Femur (tissue), 1 donor: ENCODE measurements at regions not wholly inside any gene's neighbourhood (a gene's known extent, or its start where the extent isn't known, plus 50 kb on each side); places are given as distances from the start of the nearest gene placed in this dataset.
"Not testable (repeated sequence)": the region's sequence is repeated elsewhere in the genome, so short reads cannot be mapped to it uniquely, and the experiment has no call there.

Experiments used
- DNase-seq: peaks from one replicate; pipeline ENCODE4 v3.0.0-alpha.2; 2017

- DNase-seq = no peak
These were observed 143.8 kb downstream of the DUSP10 start for GRCh38 chr1:221598122-221598521.

DNA sequence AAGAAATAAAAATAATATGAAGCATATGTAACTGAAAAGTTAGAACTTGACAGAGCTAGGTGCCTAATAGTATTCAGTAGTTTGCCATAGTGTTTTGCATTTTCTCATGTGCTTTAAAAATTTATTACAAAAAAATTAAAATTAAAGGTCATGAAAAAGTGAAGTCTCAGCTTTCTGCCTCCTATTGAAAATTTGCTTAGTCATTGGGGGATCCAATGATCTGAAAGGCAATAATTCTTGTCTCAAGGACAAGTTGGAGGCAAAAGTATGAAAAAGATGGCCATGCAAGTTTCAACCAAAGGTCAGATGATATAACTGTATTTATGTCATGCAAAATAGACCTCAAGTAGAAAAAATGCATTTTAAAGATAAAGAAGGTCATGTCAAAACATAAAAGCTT is 140.7 kb downstream of the DUSP10 start:
- no peak for DNase-seq

DNA sequence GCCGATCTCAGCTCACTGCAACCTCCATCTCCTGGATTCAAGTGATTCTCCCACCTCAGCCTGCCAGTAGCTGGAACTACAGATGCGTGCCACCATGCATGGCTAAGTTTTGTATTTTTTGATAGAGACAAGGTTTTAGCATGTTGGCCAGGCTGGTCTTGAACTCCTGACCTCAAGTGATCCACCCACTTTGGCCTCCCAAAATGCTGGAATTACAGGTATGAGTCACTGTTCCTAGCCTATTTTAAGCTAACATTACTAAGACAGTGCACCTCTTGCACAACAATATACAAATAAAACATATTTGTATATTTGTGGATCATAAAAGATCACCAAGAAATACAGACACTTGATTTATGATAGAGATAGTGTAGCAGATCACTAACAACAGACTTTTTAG is 139.1 kb downstream of the DUSP10 start:
- no peak for DNase-seq

DNA sequence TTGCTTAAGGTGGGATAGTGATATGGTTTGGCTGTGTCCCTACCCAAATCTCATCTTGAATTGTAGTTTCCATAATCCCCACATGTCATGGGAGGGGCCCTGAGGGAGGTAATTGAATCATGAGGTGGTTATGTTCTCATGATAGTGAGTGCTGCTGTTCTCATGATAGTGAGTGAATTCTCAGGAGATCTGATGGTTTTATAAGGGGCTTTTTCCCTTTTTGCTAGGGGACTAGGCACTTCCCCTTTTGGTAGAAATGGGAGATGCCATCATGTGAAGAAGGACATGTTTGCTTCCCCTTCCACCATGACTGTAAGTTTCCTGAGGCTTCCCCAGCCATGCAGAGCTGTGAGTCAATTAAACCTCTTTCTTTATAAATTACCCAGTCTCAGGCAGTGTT is 137.5 kb downstream of the DUSP10 start:
- not testable (repeated sequence) for DNase-seq

- no peak for DNase-seq
These were observed 136.9 kb downstream of the DUSP10 start for GRCh38 chr1:221604948-221605347.

DNA sequence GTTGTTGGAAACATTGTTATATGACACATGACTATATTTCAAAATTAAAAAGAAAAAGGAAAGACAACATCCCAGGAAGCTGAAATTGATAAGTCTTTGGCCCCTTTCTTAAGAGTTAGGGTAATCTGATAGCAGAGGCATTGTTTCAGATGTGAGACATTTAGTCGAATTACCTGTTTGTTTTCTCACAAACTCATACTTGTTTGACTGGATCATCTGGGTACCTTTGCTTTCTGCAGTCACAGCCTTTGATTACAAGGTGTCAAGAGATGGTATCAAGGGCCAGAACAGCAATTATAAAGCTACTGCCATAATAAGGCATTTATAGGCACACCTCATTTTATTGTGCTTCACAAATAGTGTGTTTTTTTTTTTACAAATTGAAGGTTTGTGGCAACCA is 136.3 kb downstream of the DUSP10 start:
- DNase-seq = no peak

- DNase-seq = no peak
These were observed 135.6 kb downstream of the DUSP10 start for GRCh38 chr1:221606256-221606655.

GRCh38 chr1:221608835-221609320 is 133.0 kb downstream of the DUSP10 start:
- no peak for DNase-seq

DNA sequence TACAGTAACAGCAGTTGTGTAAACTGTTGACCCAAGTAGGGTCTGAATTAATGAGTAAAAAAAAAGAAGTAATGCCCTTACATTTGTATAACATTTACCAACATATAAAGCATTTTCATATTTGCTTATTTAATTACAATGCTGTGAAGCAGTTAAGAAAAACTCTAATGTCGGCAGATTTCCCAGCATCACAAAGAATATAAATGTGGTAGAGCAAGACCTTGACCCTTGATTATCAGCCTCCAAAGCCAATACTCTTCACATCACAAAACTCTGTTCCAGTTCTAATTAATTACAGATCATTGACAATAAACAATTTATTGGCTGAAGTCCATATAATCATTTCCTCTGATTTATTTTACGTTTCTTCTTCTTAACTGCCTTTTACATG is 130.2 kb downstream of the DUSP10 start:
- no peak for DNase-seq

- DNase-seq = peak; percentile 64
These were observed 129.7 kb downstream of the DUSP10 start for GRCh38 chr1:221612047-221612777.

DNA sequence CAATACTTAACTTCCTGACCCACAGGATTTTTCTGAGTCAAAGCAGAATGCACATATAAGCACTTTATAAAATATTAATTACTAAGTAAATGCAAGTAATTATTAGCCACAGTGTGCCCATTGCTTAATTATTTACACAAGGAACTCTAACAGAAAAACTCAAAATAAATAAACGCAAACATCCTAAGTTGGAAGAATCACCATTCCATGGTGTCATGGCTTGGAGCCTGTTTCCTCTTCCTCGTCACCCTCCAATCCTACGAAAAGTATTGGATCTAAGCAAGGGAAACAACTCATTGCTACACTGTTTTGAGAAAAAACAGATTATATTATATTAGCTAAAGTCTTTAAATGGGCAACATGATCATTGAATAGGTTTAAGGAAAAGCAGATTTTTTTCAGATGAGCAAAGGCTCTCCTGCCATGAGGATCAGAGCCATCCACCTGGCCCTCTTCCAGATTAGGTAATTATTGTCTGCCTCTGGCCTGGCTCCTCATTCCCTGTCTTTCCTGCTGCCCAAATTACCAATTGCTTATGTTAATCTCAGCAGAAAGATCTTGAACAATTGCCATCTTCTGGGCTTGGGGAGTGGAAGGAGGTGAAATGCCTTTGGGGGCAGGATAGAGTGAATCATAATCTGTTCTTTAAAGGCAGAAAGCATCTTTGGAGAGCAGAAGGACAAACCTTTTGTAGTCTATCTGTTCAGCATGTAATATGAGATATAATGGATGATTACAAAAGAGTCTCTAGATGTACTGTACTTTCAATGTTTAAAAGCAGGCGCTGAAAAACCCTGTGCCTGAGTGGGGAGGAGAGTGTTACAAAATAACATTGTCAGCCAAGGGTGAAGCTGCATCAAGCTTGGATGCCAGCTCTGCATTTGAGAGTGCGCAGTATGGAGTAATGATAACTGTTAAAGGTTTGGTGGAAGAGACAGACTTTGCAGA is 121.2 kb downstream of the DUSP10 start:
- DNase-seq = no peak

GRCh38 chr1:221621683-221622082 is 120.2 kb downstream of the DUSP10 start:
- no peak for DNase-seq

DNA sequence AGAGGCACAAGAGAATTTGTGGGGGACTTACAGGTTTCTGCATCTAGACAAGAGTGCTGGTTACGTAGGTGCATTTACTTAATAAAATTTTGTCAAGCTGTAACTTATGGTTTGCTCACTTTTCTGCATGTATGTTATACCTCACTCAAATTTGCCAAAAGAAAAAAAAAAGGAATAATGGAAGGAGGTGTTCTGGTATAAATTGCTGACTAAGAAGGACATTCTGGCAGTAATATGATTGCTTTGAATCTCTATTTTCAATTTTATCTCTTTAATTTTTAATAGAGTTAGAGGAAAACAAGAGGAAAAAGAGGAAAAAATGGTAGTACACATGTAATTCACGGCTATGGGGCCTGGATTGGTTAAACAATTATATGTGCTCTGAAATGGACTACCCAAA is 119.5 kb downstream of the DUSP10 start:
- DNase-seq = no peak

GRCh38 chr1:221625026-221625425 is 116.9 kb downstream of the DUSP10 start:
- DNase-seq = no peak

GRCh38 chr1:221626041-221626440 is 115.8 kb downstream of the DUSP10 start:
- DNase-seq = no peak

DNA sequence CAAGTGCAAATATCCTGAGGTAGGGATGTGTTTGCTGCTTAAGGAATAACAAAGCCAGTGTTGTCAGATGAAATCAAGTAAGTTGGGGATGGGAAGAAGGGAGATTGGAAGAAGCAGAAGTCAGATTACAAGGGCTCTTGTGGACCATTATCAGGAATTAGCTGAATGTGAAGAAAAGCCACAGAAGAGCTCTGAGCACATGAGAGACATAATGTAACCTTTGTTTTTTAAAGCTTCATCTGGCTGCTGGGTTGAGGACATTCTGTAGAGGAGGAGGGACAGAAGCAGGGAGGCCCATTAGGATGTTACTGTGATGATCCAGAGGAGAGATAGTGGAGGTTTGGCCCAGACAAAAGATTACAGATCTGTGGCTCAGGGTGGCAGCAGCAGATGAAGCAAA is 111.7 kb downstream of the DUSP10 start:
- DNase-seq = no peak

GRCh38 chr1:221631556-221631955 is 110.3 kb downstream of the DUSP10 start:
- no peak for DNase-seq

GRCh38 chr1:221632072-221632471 is 109.8 kb downstream of the DUSP10 start:
- no peak for DNase-seq

GRCh38 chr1:221633841-221634409 is 108.0 kb downstream of the DUSP10 start:
- DNase-seq = no peak

GRCh38 chr1:221634606-221635005 is 107.3 kb downstream of the DUSP10 start:
- DNase-seq = no peak

DNA sequence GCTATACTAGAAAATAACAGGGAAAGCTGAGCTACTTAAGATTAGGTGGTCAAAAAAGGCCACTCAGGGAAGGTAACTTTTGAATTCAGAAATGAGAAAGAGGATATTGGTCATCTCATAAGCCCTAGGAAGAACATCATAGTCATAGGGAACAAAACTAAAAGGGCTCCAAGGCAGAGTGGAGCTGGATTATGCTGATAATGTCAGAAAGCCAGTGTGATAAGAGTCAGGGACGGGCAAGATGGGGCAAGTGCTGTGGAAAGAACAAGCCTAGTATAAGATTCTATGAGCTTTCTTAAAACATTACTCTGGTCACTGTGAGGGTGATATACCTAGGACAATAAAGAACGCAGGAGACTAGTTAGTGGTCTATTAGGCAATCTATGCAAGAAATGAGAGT is 106.6 kb downstream of the DUSP10 start:
- DNase-seq = no peak

DNA sequence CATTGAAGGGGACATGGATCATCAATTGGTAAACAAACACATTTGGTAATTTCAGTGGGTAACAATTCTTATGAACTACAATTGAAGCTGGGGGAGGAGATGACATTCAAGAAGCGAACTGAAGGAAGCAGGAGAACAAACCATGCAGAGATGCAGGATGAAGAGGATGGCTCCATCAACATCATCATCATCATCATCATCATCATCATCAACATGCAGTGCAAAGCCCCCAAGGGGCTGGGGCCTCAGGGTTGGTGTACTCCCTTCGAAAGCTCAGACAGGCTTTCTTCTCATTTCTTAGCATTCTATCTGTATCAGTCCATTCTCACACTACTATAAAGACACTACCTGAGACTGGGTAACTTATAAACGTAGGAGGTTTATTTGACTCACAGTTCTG is 105.8 kb downstream of the DUSP10 start:
- DNase-seq = no peak

- no peak for DNase-seq
These were observed 104.9 kb downstream of the DUSP10 start for GRCh38 chr1:221636967-221637366.

- peak; percentile 52 for DNase-seq
These were observed 104.2 kb downstream of the DUSP10 start for GRCh38 chr1:221637641-221638041.
